OCI-LY7 (cell line): ENCODE measurements at regions not wholly inside any gene's neighbourhood (a gene's known extent, or its start where the extent isn't known, plus 50 kb on each side); places are given as distances from the start of the nearest gene placed in this dataset.

Experiments
- CTCF ChIP-seq: fragments of 200-600 bp; sonication (generic); conservative IDR thresholded peaks from 2 replicates; pipeline ENCODE4 v1.5.1; 2014; ENCODE audit warnings: mild to moderate bottlenecking, antibody characterized with exemption, low read length, moderate library complexity, mixed read lengths
- EZH2phosphoT487 ChIP-seq: fragments of 200-600 bp; sonication (generic); IDR thresholded peaks from 2 replicates; pipeline ENCODE4 v1.6.1; 2018; ENCODE audit warnings: low read depth, borderline replicate concordance, mild to moderate bottlenecking, mixed run types, antibody characterized with exemption, low read length, moderate library complexity, mixed read lengths

GRCh38 chr1:222099746-222100145, 357.9 kb upstream of the DUSP10 start:
- TF ChIP-seq CTCF (no peak), EZH2phosphoT487 (no peak)
